ENCODE measurements at regions not wholly inside any gene's neighbourhood (a gene's known extent, or its start where the extent isn't known, plus 50 kb on each side); places are given as distances from the start of the nearest gene placed in this dataset.

GRCh38 chr4:155616117-155616516 is 50.5 kb upstream of the GUCY1A1 start:
- DNase-seq (ENCODE audit: low spot score): no peak

GRCh38 chr4:155615081-155615887 is 51.4 kb upstream of the GUCY1A1 start:
- DNase-seq (ENCODE audit: low spot score): no peak

- no peak for DNase-seq (ENCODE audit: low spot score)
These were observed 52.4 kb upstream of the GUCY1A1 start for GRCh38 chr4:155614111-155614762.

- no peak for DNase-seq (ENCODE audit: low spot score)
These were observed 54.6 kb upstream of the GUCY1A1 start for GRCh38 chr4:155612074-155612473.

GRCh38 chr4:155611501-155611900 is 55.1 kb upstream of the GUCY1A1 start:
- no peak for DNase-seq (ENCODE audit: low spot score)

GRCh38 chr4:155610143-155610542 is 56.5 kb upstream of the GUCY1A1 start:
- DNase-seq (ENCODE audit: low spot score): no peak

- DNase-seq (ENCODE audit: low spot score): no peak
These were observed 57.1 kb upstream of the GUCY1A1 start for GRCh38 chr4:155609455-155610059.

GRCh38 chr4:155608225-155608885 is 58.3 kb upstream of the GUCY1A1 start:
- no peak for DNase-seq (ENCODE audit: low spot score)

GRCh38 chr4:155607481-155607880 is 59.2 kb upstream of the GUCY1A1 start:
- no peak for DNase-seq (ENCODE audit: low spot score)

GRCh38 chr4:155604718-155605626 is 61.7 kb upstream of the GUCY1A1 start:
- DNase-seq (ENCODE audit: low spot score): no peak

- DNase-seq (ENCODE audit: low spot score): no peak
These were observed 63.2 kb upstream of the GUCY1A1 start for GRCh38 chr4:155603360-155603891.

- no peak for DNase-seq (ENCODE audit: low spot score)
These were observed 64.1 kb upstream of the GUCY1A1 start for GRCh38 chr4:155602351-155603140.

- DNase-seq (ENCODE audit: low spot score): no peak
These were observed 66.4 kb upstream of the GUCY1A1 start for GRCh38 chr4:155600244-155600643.

GRCh38 chr4:155599596-155599995 is 67.1 kb upstream of the GUCY1A1 start:
- no peak for DNase-seq (ENCODE audit: low spot score)

- no peak for DNase-seq (ENCODE audit: low spot score)
These were observed 67.6 kb upstream of the GUCY1A1 start for GRCh38 chr4:155599085-155599484.

GRCh38 chr4:155597933-155598451 is 68.7 kb upstream of the GUCY1A1 start:
- DNase-seq (ENCODE audit: low spot score): no peak

- no peak for DNase-seq (ENCODE audit: low spot score)
These were observed 69.4 kb upstream of the GUCY1A1 start for GRCh38 chr4:155597281-155597680.

- DNase-seq (ENCODE audit: low spot score): no peak
These were observed 72.9 kb upstream of the GUCY1A1 start for GRCh38 chr4:155593793-155594192.

- DNase-seq (ENCODE audit: low spot score): no peak
These were observed 73.7 kb upstream of the GUCY1A1 start for GRCh38 chr4:155592938-155593297.

GRCh38 chr4:155592179-155592937 is 74.3 kb upstream of the GUCY1A1 start:
- no peak for DNase-seq (ENCODE audit: low spot score)
